Gastrocnemius medialis (tissue), 4 donors: ENCODE measurements at regions not wholly inside any gene's neighbourhood (a gene's known extent, or its start where the extent isn't known, plus 50 kb on each side); places are given as distances from the start of the nearest gene placed in this dataset.

Experiments
- ATAC-seq, 2 donors: fragments of 150-250 bp; one replicate each; pipeline ENCODE4 v1.9.1; 2016
- DNase-seq, 2 donors: peaks; one replicate each; pipeline ENCODE4 v3.0.0-alpha.2; 2019
- H3K27ac ChIP-seq, 4 donors: fragments of 200-600 bp; sonication (generic); 1 replicate in 1 of 4; 2 replicates in 3 of 4; pipeline ENCODE4 v1.5.1; 2016 to 2018; ENCODE audit warnings: mild to moderate bottlenecking in 2 of 4, moderate library complexity in 1 of 4
- H3K27me3 ChIP-seq, 3 donors: fragments of 200-600 bp; sonication (generic) in 2 of 3; 1 replicate in 1 of 3; 2 replicates in 2 of 3; pipeline versions ENCODE4 v1.5.1 to v1.6.0; 2016 to 2019; ENCODE audit warnings: mild to moderate bottlenecking in 1 of 3, moderate library complexity in 1 of 3
- H3K36me3 ChIP-seq, 2 donors: fragments of 200-600 bp; sonication (generic) in 1 of 2; one replicate each; pipeline ENCODE4 v1.5.1; 2017 to 2018
- H3K4me1 ChIP-seq, 2 donors: fragments of 200-600 bp; sonication (generic) in 1 of 2; one replicate each; pipeline ENCODE4 v1.5.1; 2016 to 2017; ENCODE audit warnings: mild to moderate bottlenecking in 2 of 2
- H3K4me3 ChIP-seq, 4 donors: fragments of 200-600 bp; sonication (generic) in 3 of 4; 1 replicate in 1 of 4; 2 replicates in 3 of 4; pipeline ENCODE4 v1.5.1; 2016 to 2019; ENCODE audit warnings: mild to moderate bottlenecking in 2 of 4
- H3K9me3 ChIP-seq, 3 donors: fragments of 200-600 bp; sonication (generic) in 2 of 3; 1 replicate in 1 of 3; 2 replicates in 2 of 3; pipeline ENCODE4 v1.5.1; 2016 to 2019
- CTCF ChIP-seq, 5 experiments: fragments of 450-650 bp in 3 of 5; fragments of 200-600 bp in 2 of 5; sonication (generic) in 2 of 5; IDR thresholded peaks in 4 of 5; conservative IDR thresholded peaks in 1 of 5; 1 replicate in 4 of 5; 2 replicates in 1 of 5; pipeline ENCODE4 v1.5.1; 2016 to 2019; ENCODE audit warnings: antibody characterized with exemption in 5 of 5, mild to moderate bottlenecking in 3 of 5, moderate library complexity in 3 of 5
- POLR2A ChIP-seq, 2 donors: fragments of 450-650 bp; IDR thresholded peaks; one replicate each; pipeline ENCODE4 v1.6.1; 2017; ENCODE audit warnings: antibody characterized with exemption in 2 of 2, mild to moderate bottlenecking in 2 of 2, moderate library complexity in 2 of 2
- in situ Hi-C, 4 donors: fragments of 200-750 bp; cut with MboI; loops; one replicate each; pipeline versions ENCODE4 v1.15.0 to v1.8.0; 2017; ENCODE audit warnings: low sequenced_read_pairs in 4 of 4
- intact Hi-C: fragments of 100-400 bp; cut with DNase I; formaldehyde crosslinking; loops from one replicate; pipeline ENCODE4 v1.15.1; 2023; ENCODE audit warnings: low total_unique reads

GRCh38 chr2:122843503-122843902, 1088.1 kb downstream of the TSN start:
- in situ Hi-C loops: no loop called here

GRCh38 chr2:122851161-122851560, 1095.7 kb downstream of the TSN start:
- no peak for TF ChIP-seq POLR2A (IDR thresholded peaks at IDR 0.05)
- TF ChIP-seq CTCF (IDR thresholded peaks at IDR 0.05 in 4 of 5, conservative IDR thresholded peaks at IDR 0.05 in 1 of 5): no peak
- in situ Hi-C loops (no loop called here), intact Hi-C loops (no loop called here)

More at GRCh38 chr2:122843503-122843902, 1088.1 kb downstream of the TSN start:
- DNase-seq (no peak), ATAC-seq (no peak)
- no peak overlapping the region for H3K27ac ChIP-seq
- H3K4me3 ChIP-seq: no peak overlapping the region
- H3K4me1 ChIP-seq: no peaks in the 10 kb centered on the region
- TF ChIP-seq CTCF (IDR thresholded peaks at IDR 0.05 in 4 of 5, conservative IDR thresholded peaks at IDR 0.05 in 1 of 5): no peak
- TF ChIP-seq POLR2A (IDR thresholded peaks at IDR 0.05): no peak
- H3K36me3 ChIP-seq: no peaks in the 10 kb centered on the region
- H3K27me3 ChIP-seq: no peaks in the 10 kb centered on the region
- intact Hi-C loops: no loop called here
- H3K9me3 ChIP-seq: no peaks in the 10 kb centered on the region

DNA sequence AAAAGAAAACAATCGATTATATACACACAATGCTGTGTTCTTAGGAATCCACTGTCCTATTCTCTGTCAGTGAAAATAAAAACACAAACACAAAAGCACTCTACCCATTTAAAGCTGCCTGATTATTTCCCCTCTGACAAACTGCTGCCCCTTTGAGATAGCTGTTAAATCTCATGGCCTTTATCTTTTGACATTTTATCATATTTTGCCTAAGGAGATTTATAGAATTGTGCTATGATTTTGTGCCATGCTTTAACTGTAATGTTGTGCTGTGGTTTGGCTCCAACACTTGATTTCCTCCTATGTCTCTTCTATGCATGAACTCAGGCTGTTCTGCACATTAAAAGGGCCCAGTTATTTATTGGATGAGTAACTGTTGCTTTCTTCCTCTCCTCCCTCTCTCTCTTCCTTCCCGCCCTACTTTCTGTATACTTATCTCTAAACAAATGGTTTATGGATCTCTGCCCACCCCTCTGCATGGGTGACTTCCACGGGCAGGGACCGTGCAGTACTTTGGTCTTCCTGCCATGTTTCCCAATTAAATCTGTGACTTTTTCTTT, 1096.6 kb downstream of the TSN start:
- Histone ChIP-seq H3K9me3 (no peaks in the 10 kb centered on the region), H3K4me1 (no peaks in the 10 kb centered on the region), H3K27ac (no peak overlapping the region), H3K27me3 (no peaks in the 10 kb centered on the region), H3K4me3 (no peak overlapping the region), H3K36me3 (no peaks in the 10 kb centered on the region)
- DNase-seq: no peak
- intact Hi-C loops: no loop called here
- no peak for ATAC-seq
- in situ Hi-C loops: no loop called here
- no peak for TF ChIP-seq POLR2A (IDR thresholded peaks at IDR 0.05)
- TF ChIP-seq CTCF (IDR thresholded peaks at IDR 0.05 in 4 of 5, conservative IDR thresholded peaks at IDR 0.05 in 1 of 5): no peak

More at GRCh38 chr2:122851161-122851560, 1095.7 kb downstream of the TSN start:
- Histone ChIP-seq H3K9me3 (no peaks in the 10 kb centered on the region), H3K4me1 (no peaks in the 10 kb centered on the region), H3K36me3 (no peaks in the 10 kb centered on the region), H3K27ac (no peak overlapping the region), H3K27me3 (no peaks in the 10 kb centered on the region), H3K4me3 (no peak overlapping the region)
- DNase-seq: no peak
- no peak for ATAC-seq

- H3K4me1 ChIP-seq: no peaks in the 10 kb centered on the region
- no peak for DNase-seq
- no peak for ATAC-seq
- H3K36me3 ChIP-seq: no peaks in the 10 kb centered on the region
- no peaks in the 10 kb centered on the region for H3K9me3 ChIP-seq
- in situ Hi-C loops: no loop called here
- H3K4me3 ChIP-seq: no peak overlapping the region
- TF ChIP-seq CTCF (IDR thresholded peaks at IDR 0.05 in 4 of 5, conservative IDR thresholded peaks at IDR 0.05 in 1 of 5): no peak
- TF ChIP-seq POLR2A (IDR thresholded peaks at IDR 0.05): no peak
- intact Hi-C loops: no loop called here
- H3K27ac ChIP-seq: no peak overlapping the region
- no peaks in the 10 kb centered on the region for H3K27me3 ChIP-seq
Measured at GRCh38 chr2:122856696-122857095, 1101.2 kb downstream of the TSN start.
